Stimulated activated effector memory CD8-positive, alpha-beta T cell treated with anti-CD3 and anti-CD28 coated beads, Interleukin-12 subunit alpha, Interleukin-12 subunit beta, amount 100 ng/mL, for 72 hours (primary cell): ENCODE measurements at regions not wholly inside any gene's neighbourhood (a gene's known extent, or its start where the extent isn't known, plus 50 kb on each side); places are given as distances from the start of the nearest gene placed in this dataset.

ENCODE experiments used
- ATAC-seq: fragments of 150-1000 bp; cut with Tn5 transposase; 2 replicates; pipeline ENCODE4 v1.10.0; 2021
- DNase-seq, 2 donors: peaks; one replicate each; pipeline ENCODE4 v3.0.0; 2021 to 2022; ENCODE audit warnings: low spot score in 2 of 2
- H3K27ac Mint-ChIP-seq: one replicate; pipeline ENCODE4 v1.8.0; 2022; ENCODE audit warnings: mild to moderate bottlenecking, mixed read lengths
- H3K36me3 Mint-ChIP-seq: one replicate; pipeline ENCODE4 v1.8.0; 2022; ENCODE audit warnings: mild to moderate bottlenecking, mixed read lengths
- H3K4me1 Mint-ChIP-seq: one replicate; pipeline ENCODE4 v1.8.0; 2022; ENCODE audit warnings: mixed read lengths
- H3K4me3 Mint-ChIP-seq: one replicate; pipeline ENCODE4 v1.8.0; 2022; ENCODE audit warnings: mild to moderate bottlenecking, mixed read lengths
- H3K9me3 Mint-ChIP-seq: one replicate; pipeline ENCODE4 v1.8.0; 2022; ENCODE audit warnings: mixed read lengths

- H3K36me3 Mint-ChIP-seq = no peaks in the 10 kb centered on the region
- peaks cover 19% of the 10 kb centered on the region for H3K9me3 Mint-ChIP-seq
- no peaks in the 10 kb centered on the region for H3K4me1 Mint-ChIP-seq
- no peak overlapping the region for H3K27ac Mint-ChIP-seq
- ATAC-seq (no peak), DNase-seq (no peak)
- H3K4me3 Mint-ChIP-seq = no peak overlapping the region
Observed at GRCh38 chr11:131129474-131129873, 213.2 kb upstream of the SNX19 start.

GRCh38 chr11:131135611-131136010, 219.3 kb upstream of the SNX19 start:
- H3K9me3 Mint-ChIP-seq = peaks cover 19% of the 10 kb centered on the region
- H3K27ac Mint-ChIP-seq = no peak overlapping the region
- ATAC-seq = no peak
- H3K36me3 Mint-ChIP-seq = no peaks in the 10 kb centered on the region
- DNase-seq = no peak
- H3K4me3 Mint-ChIP-seq = no peak overlapping the region
- H3K4me1 Mint-ChIP-seq = no peaks in the 10 kb centered on the region

DNA sequence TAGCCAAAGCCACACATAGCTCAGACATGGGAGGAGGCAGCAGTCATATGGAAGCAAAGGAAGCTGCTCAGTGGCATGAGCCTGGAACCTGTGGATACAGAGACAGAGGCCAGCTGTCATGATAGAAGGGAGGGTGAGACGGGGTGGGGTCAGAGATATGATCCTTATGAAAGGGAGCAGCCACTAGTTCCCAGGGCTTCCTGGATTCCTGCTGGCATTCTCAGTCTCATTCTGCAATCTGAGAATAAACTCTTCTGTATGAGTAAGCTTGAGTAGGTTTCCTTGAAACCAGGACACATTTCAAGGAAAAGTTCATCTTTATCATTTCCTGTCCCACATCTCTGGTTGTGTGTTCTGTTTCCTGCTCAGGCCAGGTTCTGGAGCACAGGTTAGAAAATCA, 220.2 kb upstream of the SNX19 start:
- Mint-ChIP-seq H3K4me1 (no peaks in the 10 kb centered on the region), H3K9me3 (peaks cover 17% of the 10 kb centered on the region), H3K36me3 (no peaks in the 10 kb centered on the region), H3K27ac (no peak overlapping the region), H3K4me3 (no peak overlapping the region)
- ATAC-seq (no peak), DNase-seq (no peak)

DNA sequence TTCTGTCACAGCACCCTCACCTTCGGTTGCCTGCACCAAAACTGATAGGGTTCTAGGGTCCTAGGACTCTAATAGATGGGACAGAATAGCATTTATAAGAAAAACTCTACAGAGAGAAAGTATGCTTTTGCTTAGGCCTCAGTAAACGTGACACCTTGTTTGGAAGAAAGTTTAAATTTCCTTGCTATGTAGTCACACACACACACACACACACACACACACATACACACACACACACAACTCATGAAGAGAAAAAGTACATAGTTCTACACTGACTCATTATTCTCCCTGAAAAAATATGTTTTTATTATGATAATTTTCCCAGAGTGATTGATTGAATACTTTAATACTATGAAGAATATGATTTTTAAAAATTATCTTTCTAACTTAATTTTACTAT, 220.8 kb upstream of the SNX19 start:
- peaks cover 14% of the 10 kb centered on the region for H3K9me3 Mint-ChIP-seq
- H3K4me3 Mint-ChIP-seq = no peak overlapping the region
- no peaks in the 10 kb centered on the region for H3K4me1 Mint-ChIP-seq
- DNase-seq = no peak
- ATAC-seq = no peak
- no peaks in the 10 kb centered on the region for H3K36me3 Mint-ChIP-seq
- no peak overlapping the region for H3K27ac Mint-ChIP-seq

DNA sequence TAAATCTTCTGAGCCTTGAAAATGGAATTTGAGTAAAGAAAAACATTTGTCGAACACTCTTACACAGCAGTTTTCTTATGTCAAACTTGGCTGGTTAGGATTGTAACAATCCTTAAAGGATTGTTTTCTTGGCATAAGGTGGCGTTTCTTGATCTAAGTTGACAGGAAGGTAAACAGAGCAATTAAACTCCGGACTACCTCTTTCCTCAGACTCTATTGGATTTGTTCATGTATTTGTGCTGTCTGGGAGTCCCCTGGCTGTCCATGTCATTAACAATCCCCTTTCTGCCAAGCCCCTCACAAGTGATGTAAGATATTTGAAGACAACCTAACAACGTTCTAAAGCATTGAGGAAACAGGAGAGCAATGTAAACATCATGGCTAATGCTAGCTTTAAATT, 222.5 kb upstream of the SNX19 start:
- Mint-ChIP-seq H3K4me1 (no peaks in the 10 kb centered on the region), H3K36me3 (no peaks in the 10 kb centered on the region), H3K4me3 (no peak overlapping the region), H3K27ac (no peak overlapping the region), H3K9me3 (peaks cover 9% of the 10 kb centered on the region)
- ATAC-seq = no peak
- no peak for DNase-seq

DNA sequence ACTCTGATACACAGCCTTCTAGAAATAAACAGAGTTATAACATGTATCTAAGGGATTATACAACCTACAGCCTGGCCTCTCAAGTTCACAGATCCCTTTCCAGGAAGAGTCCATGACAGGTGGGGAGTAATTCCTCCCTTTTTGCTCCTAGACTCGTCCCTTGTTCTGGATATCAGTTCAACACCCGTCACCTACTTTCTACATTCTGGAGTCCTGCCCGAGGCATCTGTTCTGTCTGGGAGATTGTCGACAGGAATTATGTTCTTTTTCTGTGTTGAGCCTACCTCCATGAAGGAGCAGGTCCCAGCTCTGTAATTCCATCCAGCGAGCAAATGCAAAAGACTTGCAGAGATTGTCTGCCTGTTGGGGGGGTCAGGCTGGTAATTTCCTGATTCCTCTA, 224.6 kb upstream of the NTM start:
- H3K4me1 Mint-ChIP-seq = no peaks in the 10 kb centered on the region
- no peak for ATAC-seq
- DNase-seq = no peak
- no peak overlapping the region for H3K4me3 Mint-ChIP-seq
- H3K9me3 Mint-ChIP-seq = peaks cover 4% of the 10 kb centered on the region
- no peaks in the 10 kb centered on the region for H3K36me3 Mint-ChIP-seq
- no peak overlapping the region for H3K27ac Mint-ChIP-seq

- ATAC-seq (no peak), DNase-seq (no peak)
- Mint-ChIP-seq H3K27ac (no peak overlapping the region), H3K4me1 (no peaks in the 10 kb centered on the region), H3K9me3 (peaks cover 4% of the 10 kb centered on the region), H3K36me3 (no peaks in the 10 kb centered on the region), H3K4me3 (no peak overlapping the region)
Observed at GRCh38 chr11:131146827-131147490, 223.5 kb upstream of the NTM start.

GRCh38 chr11:131154351-131154750, 216.1 kb upstream of the NTM start:
- DNase-seq = no peak
- H3K27ac Mint-ChIP-seq = no peak overlapping the region
- no peaks in the 10 kb centered on the region for H3K4me1 Mint-ChIP-seq
- H3K9me3 Mint-ChIP-seq = peaks cover 8% of the 10 kb centered on the region
- no peak for ATAC-seq
- H3K36me3 Mint-ChIP-seq = no peaks in the 10 kb centered on the region
- H3K4me3 Mint-ChIP-seq = no peak overlapping the region

DNA sequence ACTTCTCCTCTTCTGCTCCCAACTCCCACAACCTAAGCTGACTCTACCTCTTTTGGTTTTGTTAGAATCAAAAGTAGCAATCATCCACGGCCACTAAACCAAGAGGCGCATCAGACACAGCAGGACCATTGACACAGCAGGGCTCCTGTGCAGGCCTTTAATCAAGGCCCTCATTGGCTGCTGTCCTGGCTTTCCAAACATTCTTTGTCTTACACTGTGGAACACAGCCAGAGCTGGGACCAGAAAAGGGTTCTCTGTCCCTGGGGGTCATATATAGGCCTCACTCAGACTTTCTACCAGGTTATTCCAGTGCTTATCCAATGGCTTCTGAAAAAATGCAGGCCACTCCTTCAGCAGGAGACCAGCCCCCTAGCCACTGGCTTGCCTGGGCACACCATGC, 212.7 kb upstream of the NTM start:
- ATAC-seq (no peak), DNase-seq (no peak)
- Mint-ChIP-seq H3K27ac (no peak overlapping the region), H3K9me3 (peaks cover 6% of the 10 kb centered on the region), H3K4me1 (no peaks in the 10 kb centered on the region), H3K36me3 (no peaks in the 10 kb centered on the region), H3K4me3 (no peak overlapping the region)

DNA sequence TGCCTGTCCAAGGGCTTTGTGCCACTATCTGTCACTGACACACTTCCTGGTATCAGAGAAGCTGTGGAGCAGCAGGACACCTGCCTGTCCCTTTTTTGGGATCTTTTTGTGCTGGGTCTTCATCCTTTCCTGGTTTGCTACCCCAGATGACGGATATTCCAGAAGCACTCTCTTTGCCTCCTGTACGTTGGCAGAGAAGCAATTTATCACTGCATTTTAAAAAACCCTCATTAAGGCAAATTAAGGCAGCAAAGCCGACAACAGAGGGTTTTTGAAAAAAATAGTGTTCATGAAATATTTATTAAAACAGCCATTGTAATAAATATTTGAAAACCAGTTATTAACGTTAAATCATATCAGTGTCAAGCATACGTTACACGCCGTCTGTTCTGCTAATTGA, 209.6 kb upstream of the NTM start:
- DNase-seq = no peak
- Mint-ChIP-seq H3K9me3 (peaks cover 6% of the 10 kb centered on the region), H3K4me3 (no peak overlapping the region), H3K4me1 (no peaks in the 10 kb centered on the region), H3K27ac (no peak overlapping the region), H3K36me3 (no peaks in the 10 kb centered on the region)
- ATAC-seq = no peak

GRCh38 chr11:131163613-131164012, 206.8 kb upstream of the NTM start:
- Mint-ChIP-seq H3K27ac (no peak overlapping the region), H3K36me3 (no peaks in the 10 kb centered on the region), H3K4me3 (no peak overlapping the region), H3K9me3 (no peaks in the 10 kb centered on the region), H3K4me1 (no peaks in the 10 kb centered on the region)
- DNase-seq (no peak), ATAC-seq (no peak)

- no peaks in the 10 kb centered on the region for H3K36me3 Mint-ChIP-seq
- no peak overlapping the region for H3K27ac Mint-ChIP-seq
- H3K4me1 Mint-ChIP-seq = no peaks in the 10 kb centered on the region
- ATAC-seq (no peak), DNase-seq (no peak)
- no peaks in the 10 kb centered on the region for H3K9me3 Mint-ChIP-seq
- H3K4me3 Mint-ChIP-seq = no peak overlapping the region
Observed at GRCh38 chr11:131165036-131165435, 205.4 kb upstream of the NTM start.

DNA sequence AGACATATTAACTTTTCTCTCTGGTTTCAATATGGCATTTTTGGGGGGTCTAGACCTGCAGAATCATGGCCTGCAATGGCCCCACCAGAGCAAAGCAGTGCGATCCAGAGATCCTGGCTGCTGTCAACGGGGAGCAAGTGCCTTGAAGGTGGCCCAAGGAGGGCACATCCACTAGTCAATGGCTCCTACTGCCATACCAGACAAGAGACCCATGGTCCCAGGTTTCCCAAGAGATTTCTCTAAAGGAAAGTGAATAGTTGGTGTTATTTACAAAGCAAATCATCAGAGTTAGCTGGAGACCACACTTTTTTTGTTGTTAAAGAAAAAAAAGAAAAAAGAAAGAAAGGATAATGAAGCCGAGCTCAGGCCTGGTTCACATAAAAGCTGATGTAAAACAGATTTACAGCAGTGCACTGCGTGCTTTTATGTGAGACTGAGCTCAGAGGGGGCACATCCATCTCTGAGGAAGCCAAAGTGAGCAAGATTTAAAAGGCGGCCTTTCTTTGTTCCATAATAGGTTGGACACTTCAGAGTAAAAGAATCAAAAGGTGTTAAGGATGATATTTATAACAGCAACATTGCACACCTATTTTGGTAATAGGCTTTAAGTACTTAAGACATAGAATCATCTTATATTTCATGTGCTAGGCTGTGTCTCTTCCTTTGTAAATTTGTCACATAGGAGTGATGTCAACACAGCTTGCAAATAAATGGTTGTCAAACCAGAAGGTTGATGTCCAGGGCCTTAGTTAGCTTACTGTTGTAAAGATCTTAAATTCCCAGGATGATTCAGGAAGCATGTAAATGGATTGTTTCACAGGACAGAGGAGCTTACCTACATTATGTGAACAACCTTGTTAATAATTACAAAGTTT, 201.3 kb upstream of the NTM start:
- H3K36me3 Mint-ChIP-seq = no peaks in the 10 kb centered on the region
- ATAC-seq (no peak), DNase-seq (no peak)
- H3K4me1 Mint-ChIP-seq = no peaks in the 10 kb centered on the region
- H3K4me3 Mint-ChIP-seq = no peak overlapping the region
- no peak overlapping the region for H3K27ac Mint-ChIP-seq
- no peaks in the 10 kb centered on the region for H3K9me3 Mint-ChIP-seq

DNA sequence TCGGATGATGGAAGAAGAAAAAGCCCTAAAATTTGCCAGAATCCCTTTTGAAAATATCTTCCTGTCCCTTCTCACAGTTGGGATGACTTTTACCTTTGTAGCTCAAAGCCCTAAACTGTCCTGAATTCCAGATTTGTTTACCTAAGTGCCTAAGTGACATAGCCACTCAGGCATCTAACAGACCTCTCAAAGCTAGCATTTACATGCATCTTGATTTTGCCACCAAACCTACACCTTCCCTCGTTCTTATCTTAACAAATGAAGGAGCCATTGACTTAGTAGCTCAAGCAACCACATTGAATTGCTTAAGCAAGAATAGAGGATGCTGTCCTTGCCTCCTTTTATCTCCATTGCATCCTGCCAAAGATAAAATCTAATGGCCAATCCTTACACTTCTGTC, 198.4 kb upstream of the NTM start:
- DNase-seq (no peak), ATAC-seq (no peak)
- Mint-ChIP-seq H3K4me3 (no peak overlapping the region), H3K36me3 (no peaks in the 10 kb centered on the region), H3K4me1 (no peaks in the 10 kb centered on the region), H3K27ac (no peak overlapping the region), H3K9me3 (peaks cover 2% of the 10 kb centered on the region)

DNA sequence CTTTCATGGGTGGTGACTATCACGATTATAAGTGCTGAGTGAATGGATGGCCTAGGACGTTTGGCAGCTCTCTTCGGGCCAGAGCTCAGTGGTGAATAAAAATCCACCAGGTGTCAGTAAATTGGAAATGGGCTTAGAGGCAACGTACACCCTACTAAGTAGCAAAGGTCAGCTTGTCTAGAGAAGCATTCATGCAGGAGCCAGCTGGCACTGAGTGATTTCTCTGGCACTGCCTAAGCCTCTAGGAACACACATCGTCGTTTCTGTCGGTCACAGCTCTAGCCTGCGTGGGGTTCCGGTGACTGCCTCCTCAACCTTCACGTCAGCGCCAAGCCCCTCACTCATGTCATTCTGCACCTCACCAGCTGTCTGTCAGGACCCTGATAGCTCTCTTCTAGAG, 192.4 kb upstream of the NTM start:
- peaks cover 2% of the 10 kb centered on the region for H3K9me3 Mint-ChIP-seq
- H3K27ac Mint-ChIP-seq = no peak overlapping the region
- H3K4me1 Mint-ChIP-seq = no peaks in the 10 kb centered on the region
- DNase-seq (no peak), ATAC-seq (no peak)
- no peaks in the 10 kb centered on the region for H3K36me3 Mint-ChIP-seq
- no peak overlapping the region for H3K4me3 Mint-ChIP-seq

- Mint-ChIP-seq H3K9me3 (peaks cover 2% of the 10 kb centered on the region), H3K27ac (no peak overlapping the region), H3K4me3 (no peak overlapping the region), H3K36me3 (no peaks in the 10 kb centered on the region), H3K4me1 (no peaks in the 10 kb centered on the region)
- DNase-seq = no peak
- no peak for ATAC-seq
Observed at GRCh38 chr11:131178596-131178995, 191.8 kb upstream of the NTM start.
